DOHH2 (cell line): ENCODE measurements at regions not wholly inside any gene's neighbourhood (a gene's known extent, or its start where the extent isn't known, plus 50 kb on each side); places are given as distances from the start of the nearest gene placed in this dataset.
"Not testable (repeated sequence)": the region's sequence is repeated elsewhere in the genome, so short reads cannot be mapped to it uniquely, and the experiment has no call there.

Experiments
- H3F3A ChIP-seq: fragments of 200-600 bp; sonication (generic), shearing (Covaris generic); 2 replicates; pipeline ENCODE4 v1.6.0; 2016; ENCODE audit warnings: antibody characterized with exemption, mild to moderate bottlenecking; ENCODE audit not compliant: control insufficient read depth, insufficient read depth
- H3K27ac ChIP-seq: fragments of 200-600 bp; sonication (generic); 2 replicates; pipeline ENCODE4 v1.5.1; 2014; ENCODE audit warnings: low read depth, mild to moderate bottlenecking, low read length, moderate library complexity
- H3K27me3 ChIP-seq: fragments of 200-600 bp; sonication (generic); 2 replicates; pipeline ENCODE4 v1.6.1; 2014; ENCODE audit warnings: mild to moderate bottlenecking, low read length, mixed read lengths; ENCODE audit not compliant: control insufficient read depth
- H3K36me3 ChIP-seq: fragments of 200-600 bp; sonication (generic); 2 replicates; pipeline ENCODE4 v1.6.1; 2014; ENCODE audit warnings: mild to moderate bottlenecking, low read length, moderate library complexity, mixed read lengths; ENCODE audit not compliant: control insufficient read depth
- H3K4me1 ChIP-seq: fragments of 200-600 bp; sonication (generic); 2 replicates; pipeline ENCODE4 v1.6.1; 2014; ENCODE audit warnings: mild to moderate bottlenecking, low read length, mixed read lengths; ENCODE audit not compliant: control insufficient read depth
- H3K4me2 ChIP-seq: fragments of 200-600 bp; sonication (generic); 2 replicates; pipeline ENCODE4 v1.6.0; 2014; ENCODE audit warnings: mild to moderate bottlenecking, low read length, moderate library complexity
- H3K4me3 ChIP-seq: fragments of 200-600 bp; sonication (generic); 2 replicates; pipeline ENCODE4 v1.5.1; 2014; ENCODE audit warnings: mild to moderate bottlenecking, low read length, mixed read lengths
- H3K79me2 ChIP-seq: fragments of 200-600 bp; sonication (generic); 2 replicates; pipeline ENCODE4 v1.6.1; 2014; ENCODE audit warnings: mild to moderate bottlenecking, low read length, mixed read lengths; ENCODE audit not compliant: control insufficient read depth
- H3K9me2 ChIP-seq: fragments of 200-600 bp; sonication (generic); replicated peaks from 2 replicates; pipeline ENCODE4 v1.6.1; 2014; ENCODE audit warnings: mild to moderate bottlenecking, low read length, mixed read lengths; ENCODE audit not compliant: control insufficient read depth
- H3K9me3 ChIP-seq: fragments of 200-600 bp; sonication (generic); 2 replicates; pipeline ENCODE4 v1.6.1; 2014; ENCODE audit warnings: antibody characterized with exemption, low read length, mixed read lengths; ENCODE audit not compliant: control insufficient read depth, insufficient read depth
- H4K20me1 ChIP-seq: fragments of 200-600 bp; sonication (generic); 2 replicates; pipeline ENCODE4 v1.6.0; 2014; ENCODE audit warnings: low read depth, mild to moderate bottlenecking, antibody characterized with exemption, low read length, moderate library complexity; ENCODE audit not compliant: control insufficient read depth, insufficient read depth
- CTCF ChIP-seq: fragments of 200-600 bp; sonication (generic); IDR thresholded peaks from one replicate; pipeline ENCODE4 v1.5.1; 2014; ENCODE audit warnings: antibody characterized with exemption, mild to moderate bottlenecking, low read depth, low read length; ENCODE audit not compliant: poor library complexity, severe bottlenecking
- EZH2phosphoT487 ChIP-seq: fragments of 200-600 bp; sonication (generic); IDR thresholded peaks from 2 replicates; pipeline ENCODE4 v1.6.1; 2017; ENCODE audit warnings: borderline replicate concordance, mild to moderate bottlenecking, antibody characterized with exemption, low read length, moderate library complexity, mixed read lengths

DNA sequence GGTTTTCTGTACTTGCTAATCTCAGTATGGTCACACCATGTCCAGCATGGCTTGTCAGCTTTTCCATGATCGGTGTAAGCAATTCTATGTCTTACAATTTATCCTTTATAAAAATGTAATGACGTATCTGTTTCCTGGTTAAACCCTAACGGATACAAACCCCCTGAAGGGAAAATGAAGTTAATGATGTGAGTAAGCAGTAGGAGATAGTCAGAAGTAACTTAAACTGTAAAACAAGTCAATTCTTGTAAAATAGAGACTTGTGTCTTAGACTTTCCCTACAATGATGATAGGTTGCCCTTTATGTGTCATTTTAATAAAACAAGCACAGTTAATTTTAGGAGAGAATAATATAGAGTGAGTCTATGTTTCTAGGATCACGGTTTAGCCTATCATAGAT lies 1365.9 kb upstream of the SLC39A10 start:
- no peak overlapping the region for H3K4me2 ChIP-seq
- no peaks in the 10 kb centered on the region for H3K9me2 ChIP-seq
- H3K27me3 ChIP-seq: no peaks in the 10 kb centered on the region
- H3K4me3 ChIP-seq: no peak overlapping the region
- H3K36me3 ChIP-seq: no peaks in the 10 kb centered on the region
- no peak overlapping the region for H3K27ac ChIP-seq
- TF ChIP-seq EZH2phosphoT487 (no peak), CTCF (no peak)
- H4K20me1 ChIP-seq: no peaks in the 10 kb centered on the region
- H3K79me2 ChIP-seq: no peaks in the 10 kb centered on the region
- no peaks in the 10 kb centered on the region for H3K4me1 ChIP-seq
- no peaks in the 10 kb centered on the region for H3K9me3 ChIP-seq
- H3F3A ChIP-seq: no peaks in the 10 kb centered on the region

GRCh38 chr2:194289712-194290346 lies 1367.2 kb upstream of the SLC39A10 start:
- Histone ChIP-seq H4K20me1 (no peaks in the 10 kb centered on the region), H3K27me3 (no peaks in the 10 kb centered on the region), H3K9me3 (no peaks in the 10 kb centered on the region), H3F3A (no peaks in the 10 kb centered on the region), H3K27ac (no peak overlapping the region), H3K79me2 (no peaks in the 10 kb centered on the region), H3K4me3 (no peak overlapping the region), H3K4me2 (no peak overlapping the region), H3K4me1 (no peaks in the 10 kb centered on the region), H3K36me3 (no peaks in the 10 kb centered on the region), H3K9me2 (no peaks in the 10 kb centered on the region)
- TF ChIP-seq EZH2phosphoT487 (no peak), CTCF (no peak)

DNA sequence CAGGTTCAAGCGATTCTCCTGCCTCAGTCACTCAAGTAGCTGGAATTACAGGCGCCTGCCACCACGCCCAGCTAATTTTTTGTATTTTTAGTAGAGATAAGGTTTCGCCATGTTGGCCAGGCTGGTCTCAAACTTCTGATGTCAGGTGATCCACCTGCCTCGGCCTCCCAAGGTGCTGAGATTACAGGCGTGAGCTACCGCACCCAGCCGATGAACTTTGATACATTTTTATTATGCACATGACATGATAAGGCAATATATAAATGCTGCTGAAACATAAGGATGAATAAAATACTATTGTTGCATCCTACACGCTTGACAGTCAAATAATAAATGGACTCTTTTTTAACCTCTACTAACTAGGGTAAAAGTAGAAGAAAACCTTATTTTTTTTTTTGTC lies 1380.4 kb upstream of the SLC39A10 start:
- H3K79me2 ChIP-seq, H3K4me2 ChIP-seq, H3K4me1 ChIP-seq, H3K9me3 ChIP-seq, H3K27ac ChIP-seq, H3K36me3 ChIP-seq, H3F3A ChIP-seq, H3K9me2 ChIP-seq, H4K20me1 ChIP-seq, H3K27me3 ChIP-seq, H3K4me3 ChIP-seq: not testable (repeated sequence)

GRCh38 chr2:194271293-194271961 lies 1385.6 kb upstream of the SLC39A10 start:
- Histone ChIP-seq H3K79me2 (no peaks in the 10 kb centered on the region), H3K36me3 (no peaks in the 10 kb centered on the region), H3K4me1 (no peaks in the 10 kb centered on the region), H3K9me3 (no peaks in the 10 kb centered on the region), H3K4me2 (no peak overlapping the region), H3F3A (no peaks in the 10 kb centered on the region), H3K27me3 (no peaks in the 10 kb centered on the region), H3K27ac (no peak overlapping the region), H3K4me3 (no peak overlapping the region), H4K20me1 (no peaks in the 10 kb centered on the region), H3K9me2 (no peaks in the 10 kb centered on the region)
- TF ChIP-seq EZH2phosphoT487 (no peak), CTCF (no peak)
